ENCODE measurements at regions not wholly inside any gene's neighbourhood (a gene's known extent, or its start where the extent isn't known, plus 50 kb on each side); places are given as distances from the start of the nearest gene placed in this dataset.

- Histone ChIP-seq H3K27me3 (no peaks in the 10 kb centered on the region), H3K9me3 (no peaks in the 10 kb centered on the region), H3K36me3 (no peaks in the 10 kb centered on the region), H3K4me1 (no peaks in the 10 kb centered on the region), H3K27ac (no peak overlapping the region), H3K4me3 (no peak overlapping the region)
- no peak for TF ChIP-seq CTCF (IDR thresholded peaks at IDR 0.05)
- TF ChIP-seq POLR2A (IDR thresholded peaks at IDR 0.05): no peak
- no peak for TF ChIP-seq EP300 (IDR thresholded peaks at IDR 0.05)
- TF ChIP-seq POLR2AphosphoS5 (IDR thresholded peaks at IDR 0.05): no peak
- ATAC-seq: no peak
- WGBS, 2 donors (ENCODE audit: low coverage in 1 of 2): 63 to 75% methylated on average over 1 of the region's 1 CpG
Observed at GRCh38 chr3:82739390-82739789, 977.9 kb upstream of the GBE1 start.

GRCh38 chr3:82736696-82737277 lies 975.3 kb upstream of the GBE1 start:
- Histone ChIP-seq H3K36me3 (no peaks in the 10 kb centered on the region), H3K4me3 (no peak overlapping the region), H3K27ac (no peak overlapping the region), H3K27me3 (no peaks in the 10 kb centered on the region), H3K9me3 (no peaks in the 10 kb centered on the region), H3K4me1 (no peaks in the 10 kb centered on the region)
- 62 to 64% methylated on average over 1 to 5 of the region's 5 CpGs for WGBS, 2 donors (ENCODE audit: low coverage in 1 of 2)
- TF ChIP-seq CTCF (IDR thresholded peaks at IDR 0.05): no peak
- no peak for TF ChIP-seq EP300 (IDR thresholded peaks at IDR 0.05)
- no peak for TF ChIP-seq POLR2AphosphoS5 (IDR thresholded peaks at IDR 0.05)
- TF ChIP-seq POLR2A (IDR thresholded peaks at IDR 0.05): no peak
- no peak for ATAC-seq

- H3K4me1 ChIP-seq: no peaks in the 10 kb centered on the region
- 83 to 92% methylated on average over 5 to 6 of the region's 53 CpGs for WGBS, 2 donors (ENCODE audit: low coverage in 1 of 2)
- no peaks in the 10 kb centered on the region for H3K27me3 ChIP-seq
- ATAC-seq: no peak
- no peak for TF ChIP-seq EP300 (IDR thresholded peaks at IDR 0.05)
- TF ChIP-seq CTCF (IDR thresholded peaks at IDR 0.05): no peak
- no peak for TF ChIP-seq POLR2A (IDR thresholded peaks at IDR 0.05)
- TF ChIP-seq POLR2AphosphoS5 (IDR thresholded peaks at IDR 0.05): no peak
- H3K4me3 ChIP-seq: no peak overlapping the region
- no peaks in the 10 kb centered on the region for H3K36me3 ChIP-seq
- no peak overlapping the region for H3K27ac ChIP-seq
- H3K9me3 ChIP-seq: no peaks in the 10 kb centered on the region
Observed at GRCh38 chr3:82715091-82715856, 953.8 kb upstream of the GBE1 start.

- WGBS, 2 donors (ENCODE audit: low coverage in 1 of 2): no CpG with 5 or more reads among the region's 4 CpGs
- Histone ChIP-seq H3K9me3 (no peaks in the 10 kb centered on the region), H3K27me3 (no peaks in the 10 kb centered on the region), H3K4me3 (no peak overlapping the region), H3K27ac (no peak overlapping the region), H3K36me3 (no peaks in the 10 kb centered on the region), H3K4me1 (no peaks in the 10 kb centered on the region)
- TF ChIP-seq CTCF (IDR thresholded peaks at IDR 0.05) (no peak), EP300 (IDR thresholded peaks at IDR 0.05) (no peak), POLR2A (IDR thresholded peaks at IDR 0.05) (no peak), POLR2AphosphoS5 (IDR thresholded peaks at IDR 0.05) (no peak)
- ATAC-seq: no peak
Observed at GRCh38 chr3:82707035-82707434, 945.6 kb upstream of the GBE1 start.

- Histone ChIP-seq H3K27ac (no peak overlapping the region), H3K36me3 (no peaks in the 10 kb centered on the region), H3K4me3 (no peak overlapping the region), H3K27me3 (no peaks in the 10 kb centered on the region), H3K9me3 (no peaks in the 10 kb centered on the region), H3K4me1 (no peaks in the 10 kb centered on the region)
- 31 to 37% methylated on average over 3 of the region's 3 CpGs for WGBS, 2 donors (ENCODE audit: low coverage in 1 of 2)
- TF ChIP-seq POLR2A (IDR thresholded peaks at IDR 0.05) (no peak), POLR2AphosphoS5 (IDR thresholded peaks at IDR 0.05) (no peak), EP300 (IDR thresholded peaks at IDR 0.05) (no peak), CTCF (IDR thresholded peaks at IDR 0.05) (no peak)
- no peak for ATAC-seq
Observed at GRCh38 chr3:82685761-82686160, 924.3 kb upstream of the GBE1 start.
